ENCODE measurements at regions not wholly inside any gene's neighbourhood (a gene's known extent, or its start where the extent isn't known, plus 50 kb on each side); places are given as distances from the start of the nearest gene placed in this dataset.

GRCh38 chr6:133705066-133705465, 183.8 kb upstream of the TCF21 start:
- TF ChIP-seq CTCF (IDR thresholded peaks at IDR 0.05) (no peak), POLR2AphosphoS5 (IDR thresholded peaks at IDR 0.05) (no peak)
